ENCODE measurements at regions not wholly inside any gene's neighbourhood (a gene's known extent, or its start where the extent isn't known, plus 50 kb on each side); places are given as distances from the start of the nearest gene placed in this dataset.

DNA sequence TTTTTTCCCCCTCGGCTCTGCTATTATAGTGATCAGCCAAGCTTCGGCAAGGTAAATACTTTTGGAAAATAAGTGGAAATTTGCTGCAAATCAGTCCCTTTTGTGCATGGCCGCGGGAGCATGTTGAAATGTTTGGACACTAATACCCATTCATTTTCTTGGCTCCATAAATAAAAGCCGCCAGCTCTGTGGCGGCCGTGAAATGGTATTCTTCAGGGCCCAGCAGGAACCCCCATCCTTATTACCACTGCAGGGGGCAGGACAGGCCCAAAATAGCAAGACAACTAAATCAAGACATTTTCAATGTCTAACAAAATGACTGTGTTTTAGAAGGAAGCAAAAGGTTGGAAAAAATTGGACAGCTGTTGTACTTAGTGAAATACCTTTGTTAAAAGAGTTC lies 362.3 kb downstream of the NR2F2 start (continued):
- TF ChIP-seq LBX2 (CRISPR knock-in tag; IDR thresholded peaks at IDR 0.05; ENCODE audit: borderline replicate concordance): no peak
- no peak for TF ChIP-seq MLLT10 (CRISPR knock-in tag; IDR thresholded peaks at IDR 0.05)
- TF ChIP-seq RBAK (CRISPR knock-in tag; IDR thresholded peaks at IDR 0.05): no peak
- TF ChIP-seq, protein P1, sequence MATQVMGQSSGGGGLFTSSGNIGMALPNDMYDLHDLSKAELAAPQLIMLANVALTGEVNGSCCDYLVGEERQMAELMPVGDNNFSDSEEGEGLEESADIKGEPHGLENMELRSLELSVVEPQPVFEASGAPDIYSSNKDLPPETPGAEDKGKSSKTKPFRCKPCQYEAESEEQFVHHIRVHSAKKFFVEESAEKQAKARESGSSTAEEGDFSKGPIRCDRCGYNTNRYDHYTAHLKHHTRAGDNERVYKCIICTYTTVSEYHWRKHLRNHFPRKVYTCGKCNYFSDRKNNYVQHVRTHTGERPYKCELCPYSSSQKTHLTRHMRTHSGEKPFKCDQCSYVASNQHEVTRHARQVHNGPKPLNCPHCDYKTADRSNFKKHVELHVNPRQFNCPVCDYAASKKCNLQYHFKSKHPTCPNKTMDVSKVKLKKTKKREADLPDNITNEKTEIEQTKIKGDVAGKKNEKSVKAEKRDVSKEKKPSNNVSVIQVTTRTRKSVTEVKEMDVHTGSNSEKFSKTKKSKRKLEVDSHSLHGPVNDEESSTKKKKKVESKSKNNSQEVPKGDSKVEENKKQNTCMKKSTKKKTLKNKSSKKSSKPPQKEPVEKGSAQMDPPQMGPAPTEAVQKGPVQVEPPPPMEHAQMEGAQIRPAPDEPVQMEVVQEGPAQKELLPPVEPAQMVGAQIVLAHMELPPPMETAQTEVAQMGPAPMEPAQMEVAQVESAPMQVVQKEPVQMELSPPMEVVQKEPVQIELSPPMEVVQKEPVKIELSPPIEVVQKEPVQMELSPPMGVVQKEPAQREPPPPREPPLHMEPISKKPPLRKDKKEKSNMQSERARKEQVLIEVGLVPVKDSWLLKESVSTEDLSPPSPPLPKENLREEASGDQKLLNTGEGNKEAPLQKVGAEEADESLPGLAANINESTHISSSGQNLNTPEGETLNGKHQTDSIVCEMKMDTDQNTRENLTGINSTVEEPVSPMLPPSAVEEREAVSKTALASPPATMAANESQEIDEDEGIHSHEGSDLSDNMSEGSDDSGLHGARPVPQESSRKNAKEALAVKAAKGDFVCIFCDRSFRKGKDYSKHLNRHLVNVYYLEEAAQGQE (IDR thresholded peaks at IDR 0.05; ENCODE audit: borderline replicate concordance in 1 of 2, low read depth in 1 of 2, low read length in 2 of 2): no peak

DNA sequence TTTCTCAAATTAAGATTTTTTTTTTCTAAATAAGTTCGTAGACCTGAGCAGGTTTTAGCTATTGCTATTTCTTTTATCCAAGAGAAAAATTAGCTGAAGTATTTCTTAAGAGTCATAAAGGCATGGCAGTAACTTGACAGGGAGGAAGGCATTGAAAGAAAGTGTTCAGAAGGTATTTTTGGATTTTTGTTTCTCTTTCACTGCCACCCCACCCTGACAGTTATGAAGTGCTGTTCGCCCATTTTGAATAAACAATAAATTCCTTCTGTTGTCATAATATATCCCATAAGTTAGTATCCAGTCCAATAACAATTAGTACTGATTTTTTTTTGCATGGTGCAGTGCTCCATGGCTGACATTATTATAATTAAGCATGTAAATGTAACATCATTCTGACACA lies 363.0 kb downstream of the NR2F2 start:
- Histone ChIP-seq H3K9me3 (ENCODE audit: low read length) (no peaks in the 10 kb centered on the region), H3K9ac (ENCODE audit: insufficient read depth, low read depth, low read length) (no peak overlapping the region), H3K79me2 (ENCODE audit: insufficient read depth, low read length) (no peaks in the 10 kb centered on the region), H3K27me3 (ENCODE audit: control insufficient read depth in 1 of 2, insufficient read depth in 2 of 2, low read length in 2 of 2) (no peaks in the 10 kb centered on the region), H3K27ac (ENCODE audit: extremely low read length, insufficient read depth, low read length) (no peak overlapping the region), H2AFZ (ENCODE audit: low read length) (no peak overlapping the region), H3K4me3 (replicated peaks in 1 of 3; ENCODE audit: insufficient read depth in 1 of 3, low read depth in 2 of 3, low read length in 3 of 3) (no peak overlapping the region), H4K20me1 (ENCODE audit: insufficient read depth, low read length) (no peaks in the 10 kb centered on the region), H3K4me1 (ENCODE audit: insufficient read depth, low read length) (no peaks in the 10 kb centered on the region), H3K36me3 (replicated peaks in 1 of 2; ENCODE audit: control insufficient read depth in 1 of 2, insufficient read depth in 2 of 2, low read length in 2 of 2) (no peaks in the 10 kb centered on the region), H3K4me2 (ENCODE audit: low read depth, low read length) (no peak overlapping the region)
- in situ Hi-C loops (cut with HindIII; ENCODE audit: extremely low pct_ligation_motif_present, low pct_unique_long_range_greater_than_20kb): no loop called here
- 5% methylated on average over 2 of the region's 2 CpGs for WGBS (ENCODE audit: low lambda C conversion rate)
- POLR2A ChIA-PET: no interaction called here
- intact Hi-C loops (cut with micrococcal nuclease; ENCODE audit: unreplicated experiment): no loop called here
- CTCF ChIA-PET (ENCODE audit: low intra/inter-chr PET ratio, low total read pairs): no interaction called here
- no peak for DNase-seq (ENCODE audit: low spot score)
- no peak for FAIRE-seq
- no peak for ATAC-seq
- no TSS peak for BruUV-seq (replicated peaks)
- TF ChIP-seq RNF219 (CRISPR knock-in tag; IDR thresholded peaks at IDR 0.05): no peak
- no peak for TF ChIP-seq ZNF232 (CRISPR knock-in tag; IDR thresholded peaks at IDR 0.05; ENCODE audit: borderline replicate concordance)
- no peak for TF ChIP-seq MLXIP (CRISPR knock-in tag; IDR thresholded peaks at IDR 0.05; ENCODE audit: borderline replicate concordance)
- no peak for TF ChIP-seq FOSL1 (CRISPR knock-in tag; IDR thresholded peaks at IDR 0.05; ENCODE audit: borderline replicate concordance)
- TF ChIP-seq POLR2A (IDR thresholded peaks at IDR 0.05; ENCODE audit: insufficient read depth in 1 of 2, low read depth in 2 of 2, low read length in 2 of 2): no peak
- TF ChIP-seq RNF2 (conservative IDR thresholded peaks at IDR 0.05; ENCODE audit: low read depth): no peak
- no peak for TF ChIP-seq FOXM1 (CRISPR knock-in tag; IDR thresholded peaks at IDR 0.05)
- TF ChIP-seq ZBTB26 (CRISPR knock-in tag; IDR thresholded peaks at IDR 0.05; ENCODE audit: borderline replicate concordance): no peak
- TF ChIP-seq MBD4 (IDR thresholded peaks at IDR 0.05; ENCODE audit: borderline replicate concordance, low read length): no peak

Data from HepG2 (cell line).